ENCODE measurements at regions not wholly inside any gene's neighbourhood (a gene's known extent, or its start where the extent isn't known, plus 50 kb on each side); places are given as distances from the start of the nearest gene placed in this dataset.

DNA sequence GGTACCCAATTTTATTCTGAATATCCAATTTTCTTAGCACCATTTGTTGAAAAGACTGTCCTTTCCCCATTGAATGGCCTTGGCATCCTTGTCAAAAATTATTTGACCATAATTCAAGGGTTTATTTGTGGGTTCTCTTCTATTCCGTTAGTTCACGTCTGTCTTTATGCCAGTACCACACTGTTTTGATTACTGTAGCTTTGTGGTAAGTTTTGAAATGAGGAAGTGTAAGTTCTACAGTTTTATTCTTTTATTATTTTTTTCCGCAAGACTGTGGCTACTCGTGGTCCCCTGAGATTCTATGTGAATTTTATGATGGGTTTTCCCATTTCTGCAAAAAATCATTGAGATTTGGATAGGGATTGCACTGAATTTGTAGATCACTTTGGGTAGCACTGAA is 402.6 kb downstream of the PLK2 start:
- DNase-seq = no peak

GRCh38 chr5:58056546-58056945 is 403.3 kb downstream of the PLK2 start:
- no peak for DNase-seq

- DNase-seq = no peak
These were observed 405.9 kb downstream of the PLK2 start for GRCh38 chr5:58054018-58054417.

DNA sequence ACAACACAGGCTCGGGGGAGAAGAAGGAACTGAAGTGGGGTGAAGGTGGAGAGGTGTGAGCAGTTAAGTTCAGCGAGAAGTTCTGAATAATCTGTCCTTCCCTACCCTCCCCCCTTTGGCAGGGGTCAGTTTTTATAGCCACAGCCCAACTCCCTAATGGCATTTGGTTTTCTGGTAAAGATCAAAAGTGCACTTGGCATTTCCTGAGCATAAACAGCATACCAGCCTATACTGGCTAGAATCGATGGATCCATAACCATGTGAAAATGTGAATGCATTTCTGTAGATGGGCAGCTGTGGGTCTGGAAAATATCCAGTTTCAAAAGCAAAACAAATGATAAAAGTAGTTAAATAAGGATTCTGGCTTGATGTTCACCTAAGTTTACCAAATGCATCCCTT is 410.9 kb downstream of the PLK2 start:
- DNase-seq = no peak

- no peak for DNase-seq
These were observed 411.5 kb downstream of the PLK2 start for GRCh38 chr5:58048185-58048925.

DNA sequence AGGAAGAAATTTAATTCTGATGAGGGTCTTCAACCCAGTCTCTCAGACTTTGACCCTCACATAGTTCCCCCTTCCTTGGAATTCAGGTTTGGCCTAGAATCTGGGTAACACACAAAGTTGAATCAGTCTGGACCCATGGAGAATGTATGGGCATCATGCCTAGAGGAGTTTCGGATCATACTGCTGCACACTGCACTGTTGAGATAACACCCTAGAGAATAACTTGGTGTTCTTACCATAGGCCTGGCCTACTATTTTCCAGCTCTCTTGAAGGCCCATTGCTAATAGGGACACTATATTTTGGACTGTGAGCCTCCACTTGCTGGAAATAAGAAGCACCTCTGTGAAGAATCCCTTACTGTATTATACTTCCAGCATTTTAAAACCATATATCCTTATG is 413.5 kb downstream of the PLK2 start:
- no peak for DNase-seq

DNA sequence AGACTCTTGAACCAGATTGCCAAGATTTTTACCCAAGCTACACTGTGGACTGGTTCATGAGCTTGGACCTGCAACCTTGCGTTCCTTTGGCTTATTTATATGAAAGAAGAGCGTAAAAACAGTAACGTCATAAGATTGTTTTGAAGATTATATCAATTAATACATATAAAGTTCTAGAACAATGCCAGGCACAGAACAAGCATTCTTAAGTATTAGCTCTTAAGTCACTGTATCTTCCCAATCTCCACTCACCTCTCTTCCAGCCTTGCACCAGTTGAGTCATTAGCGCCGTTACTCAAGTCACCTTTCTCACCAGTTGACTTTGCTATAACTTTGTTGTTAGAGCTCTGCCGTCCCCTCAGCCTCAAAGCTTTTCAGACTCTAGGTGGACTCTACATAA is 415.7 kb downstream of the PLK2 start:
- DNase-seq = no peak

- no peak for DNase-seq
These were observed 416.6 kb downstream of the PLK2 start for GRCh38 chr5:58043032-58043945.

- DNase-seq = no peak
These were observed 418.0 kb downstream of the PLK2 start for GRCh38 chr5:58041884-58042283.

GRCh38 chr5:58040846-58041245 is 419.0 kb downstream of the PLK2 start:
- no peak for DNase-seq

- DNase-seq = no peak
These were observed 419.8 kb downstream of the PLK2 start for GRCh38 chr5:58040044-58040443.

DNA sequence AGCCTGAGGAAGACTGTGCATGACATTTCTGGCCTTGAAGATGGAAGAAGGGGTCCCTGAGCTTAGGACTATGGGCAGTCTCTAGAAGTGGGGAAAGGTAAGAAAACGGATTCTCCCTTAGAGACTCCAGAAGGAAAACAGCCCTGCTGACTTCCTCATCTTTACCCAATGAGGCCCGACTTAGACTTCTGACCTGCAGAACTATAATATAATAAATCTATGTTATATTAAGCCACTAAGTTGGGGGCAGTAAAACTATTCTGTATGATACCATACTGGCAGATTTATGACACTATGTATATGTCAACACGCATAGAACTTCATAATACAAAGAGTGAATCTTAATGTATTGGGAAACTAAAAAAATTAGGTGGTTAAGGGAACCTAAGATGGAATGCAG is 422.0 kb downstream of the PLK2 start:
- DNase-seq = no peak

GRCh38 chr5:58025809-58026208 is 434.1 kb downstream of the PLK2 start:
- DNase-seq = no peak

DNA sequence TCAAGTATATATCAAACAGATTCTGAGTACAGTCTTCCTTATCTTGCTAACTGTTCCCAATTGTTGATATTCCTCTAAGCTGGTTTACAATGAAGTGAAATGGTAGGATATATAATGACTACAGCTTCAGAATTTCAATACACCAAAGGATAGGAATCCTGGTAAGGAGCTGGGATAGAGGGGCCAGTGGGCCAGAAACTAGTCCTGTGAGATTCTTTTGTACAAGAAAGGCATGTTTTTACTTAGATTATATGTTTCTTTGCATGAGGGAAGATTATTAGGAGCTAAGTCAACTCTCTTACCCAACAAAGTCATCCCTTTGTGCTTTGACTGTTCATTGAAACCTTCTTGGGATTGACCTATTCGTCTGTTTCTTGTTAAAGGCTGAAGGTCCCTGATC is 435.7 kb downstream of the PLK2 start:
- no peak for DNase-seq

- DNase-seq = no peak
These were observed 437.8 kb downstream of the PLK2 start for GRCh38 chr5:58022055-58022454.

- DNase-seq = no peak
These were observed 438.4 kb downstream of the PLK2 start for GRCh38 chr5:58021466-58021865.

DNA sequence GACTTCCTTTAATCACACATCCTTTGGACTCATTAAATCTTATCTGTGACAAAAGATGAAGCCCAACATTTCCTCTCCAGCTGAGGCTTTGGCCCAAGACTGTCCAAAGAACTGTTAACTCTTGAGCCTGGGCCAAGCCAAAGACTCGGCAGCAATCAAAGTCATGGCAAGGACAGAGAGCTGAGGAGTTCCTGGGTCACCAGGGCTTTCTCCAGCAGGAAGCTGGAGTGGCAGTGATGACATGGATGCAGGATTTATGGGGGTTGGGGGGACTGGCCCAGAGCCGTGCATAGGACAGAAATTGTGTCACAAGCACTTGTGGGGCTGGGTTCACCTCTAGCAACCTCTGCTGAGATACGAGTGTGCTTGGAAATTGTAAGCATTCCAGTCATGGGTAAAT is 440.3 kb downstream of the PLK2 start:
- DNase-seq = no peak

- DNase-seq = peak; percentile 30 to 74
These were observed 441.9 kb downstream of the PLK2 start for GRCh38 chr5:58018016-58018415.

DNA sequence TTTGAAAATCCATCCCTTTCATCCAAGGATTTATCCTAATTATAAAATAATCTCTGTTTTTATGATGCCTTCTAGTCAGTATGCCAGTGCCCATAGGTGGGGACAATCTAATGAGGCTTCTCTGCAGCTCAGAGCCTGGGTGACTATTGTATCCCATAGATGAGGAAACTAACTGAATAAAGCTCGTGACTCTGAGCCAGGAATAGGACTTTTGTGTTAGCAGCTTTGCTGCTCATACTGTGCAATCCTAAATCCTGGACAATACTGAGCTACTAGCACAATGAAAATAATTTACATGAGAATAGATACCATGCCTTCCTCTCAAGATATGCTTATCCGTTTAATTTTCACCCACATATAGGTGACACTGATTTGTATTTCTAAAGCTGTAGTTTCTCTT is 443.0 kb downstream of the PLK2 start:
- DNase-seq = no peak

DNA sequence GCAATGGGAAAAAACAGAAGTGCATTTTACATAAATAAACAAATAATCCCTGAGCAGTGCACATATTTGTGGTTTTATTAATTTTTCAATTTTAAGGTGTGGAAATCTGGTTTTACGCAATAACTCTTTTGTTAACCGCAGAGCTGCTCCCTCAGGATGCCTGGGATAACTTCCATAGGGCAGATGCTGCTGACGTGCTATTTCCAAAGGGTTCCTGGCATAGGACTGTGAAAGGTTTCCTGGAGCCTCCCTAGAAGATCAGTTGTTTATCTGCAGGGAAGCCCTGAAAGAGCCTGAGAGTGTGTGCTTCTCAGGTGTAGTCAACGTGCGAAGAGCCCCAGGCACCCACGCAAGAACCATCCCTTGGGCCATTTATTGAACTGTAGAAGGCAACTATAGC is 443.5 kb downstream of the PLK2 start:
- no peak for DNase-seq

GRCh38 chr5:58015175-58015574 is 444.7 kb downstream of the PLK2 start:
- DNase-seq = no peak

GRCh38 chr5:58013542-58014258 is 446.2 kb downstream of the PLK2 start:
- no peak for DNase-seq

- no peak for DNase-seq
These were observed 447.0 kb downstream of the PLK2 start for GRCh38 chr5:58012801-58013315.

All from NCI-H524 (cell line).